GM12875 (cell line): ENCODE measurements at regions not wholly inside any gene's neighbourhood (a gene's known extent, or its start where the extent isn't known, plus 50 kb on each side); places are given as distances from the start of the nearest gene placed in this dataset.

Source experiments
- H3K4me3 ChIP-seq: one replicate; pipeline ENCODE4 v1.5.1; 2011; ENCODE audit warnings: low read depth, low read length, control low read depth
- CTCF ChIP-seq: IDR thresholded peaks from 2 replicates; pipeline ENCODE4 v1.5.1; 2011; ENCODE audit warnings: low read depth, mild to moderate bottlenecking, control low read depth, inconsistent platforms, low read length, moderate library complexity, borderline replicate concordance; ENCODE audit not compliant: insufficient read depth

GRCh38 chr13:101003566-101003965 lies 329.0 kb upstream of the TMTC4 start:
- no peak overlapping the region for H3K4me3 ChIP-seq
- TF ChIP-seq CTCF = no peak

- H3K4me3 ChIP-seq = no peak overlapping the region
- TF ChIP-seq CTCF = no peak
Observed at GRCh38 chr13:100989392-100989791, 314.8 kb upstream of the TMTC4 start.

- TF ChIP-seq CTCF = no peak
- no peak overlapping the region for H3K4me3 ChIP-seq
Observed at GRCh38 chr13:100988921-100989320, 314.3 kb upstream of the TMTC4 start.

- H3K4me3 ChIP-seq = no peak overlapping the region
- TF ChIP-seq CTCF = no peak
Observed at GRCh38 chr13:100987948-100988347, 313.4 kb upstream of the TMTC4 start.

- TF ChIP-seq CTCF = no peak
- no peak overlapping the region for H3K4me3 ChIP-seq
Observed at GRCh38 chr13:100986571-100986970, 312.0 kb upstream of the TMTC4 start.

GRCh38 chr13:100984085-100984705 lies 309.6 kb upstream of the TMTC4 start:
- TF ChIP-seq CTCF = no peak
- no peak overlapping the region for H3K4me3 ChIP-seq

- H3K4me3 ChIP-seq = no peak overlapping the region
- no peak for TF ChIP-seq CTCF
Observed at GRCh38 chr13:100983111-100983510, 308.5 kb upstream of the TMTC4 start.
